WTC11 (cell line): ENCODE measurements at regions not wholly inside any gene's neighbourhood (a gene's known extent, or its start where the extent isn't known, plus 50 kb on each side); places are given as distances from the start of the nearest gene placed in this dataset.

ENCODE experiments used
- ATAC-seq: fragments of 200-7000 bp; cut with Tn5 transposase; 2 replicates; pipeline ENCODE4 v1.10.0; 2021; ENCODE audit warnings: mild to moderate bottlenecking, moderate library complexity
- CTCF ChIA-PET: fragments of 300-600 bp; sonication (Branson Sonifier 250); formaldehyde crosslinking; loops from one replicate; lab custom pipeline; 2021; ENCODE audit warnings: antibody characterized with exemption; lab: Charles Lee
- POLR2A ChIA-PET: fragments of 350-600 bp; sonication (Branson Sonifier 250); formaldehyde crosslinking; loops from one replicate; lab custom pipeline; 2021; ENCODE audit warnings: antibody characterized with exemption; lab: Charles Lee
- DNase-seq: peaks from one replicate; pipeline ENCODE4 v3.0.0; 2021; ENCODE audit warnings: low spot score
- H3K27ac Mint-ChIP-seq: 2 replicates; pipeline ENCODE4 v1.8.0; 2021; ENCODE audit warnings: mixed read lengths
- H3K27me3 Mint-ChIP-seq: 2 replicates; pipeline ENCODE4 v1.8.0; 2021; ENCODE audit warnings: low read depth, mild to moderate bottlenecking, moderate library complexity, mixed read lengths
- H3K36me3 Mint-ChIP-seq: 2 replicates; pipeline ENCODE4 v1.8.0; 2021; ENCODE audit warnings: mixed read lengths
- H3K4me1 Mint-ChIP-seq: 2 replicates; pipeline ENCODE4 v1.8.0; 2022; ENCODE audit warnings: mixed read lengths
- H3K4me3 Mint-ChIP-seq: 2 replicates; pipeline ENCODE4 v1.8.0; 2021; ENCODE audit warnings: mild to moderate bottlenecking, moderate library complexity, mixed read lengths
- H3K9me3 Mint-ChIP-seq: 2 replicates; pipeline ENCODE4 v1.8.0; 2021; ENCODE audit warnings: mixed read lengths
- CBFB ChIP-seq: sonication (generic); formaldehyde crosslinking; IDR thresholded peaks from 2 replicates; pipeline ENCODE4 v1.8.1; 2022; ENCODE audit warnings: mild to moderate bottlenecking, low read depth, missing genetic modification reagents
- EMX1 ChIP-seq: fragments of 250-450 bp; sonication (Bioruptor Pico); IDR thresholded peaks from 2 replicates; pipeline ENCODE4 v1.8.0; 2021; ENCODE audit warnings: mild to moderate bottlenecking
- ETV6 ChIP-seq: sonication (generic); formaldehyde crosslinking; IDR thresholded peaks from 2 replicates; pipeline ENCODE4 v1.8.1; 2022; ENCODE audit warnings: mild to moderate bottlenecking, missing genetic modification reagents
- GABPB1 ChIP-seq: sonication (generic); formaldehyde crosslinking; IDR thresholded peaks from 2 replicates; pipeline ENCODE4 v1.8.1; 2023; ENCODE audit warnings: mild to moderate bottlenecking, missing genetic modification reagents
- IRF2 ChIP-seq: sonication (generic); formaldehyde crosslinking; IDR thresholded peaks from 2 replicates; pipeline ENCODE4 v1.8.0; 2022; ENCODE audit warnings: low read depth, missing genetic modification reagents, borderline replicate concordance
- JAZF1 ChIP-seq: fragments of 250-450 bp; sonication (Bioruptor Pico); IDR thresholded peaks from 2 replicates; pipeline ENCODE4 v1.9.0; 2021; ENCODE audit warnings: moderate library complexity, mild to moderate bottlenecking, inconsistent platforms
- KAT7 ChIP-seq: sonication (generic); formaldehyde crosslinking; IDR thresholded peaks from 2 replicates; pipeline ENCODE4 v1.8.1; 2023; ENCODE audit warnings: missing genetic modification reagents, mild to moderate bottlenecking, borderline replicate concordance
- MXD4 ChIP-seq: fragments of 250-450 bp; sonication (Bioruptor Pico); IDR thresholded peaks from 2 replicates; pipeline ENCODE4 v1.8.0; 2021; ENCODE audit warnings: mild to moderate bottlenecking, moderate library complexity, borderline replicate concordance
- NR1H2 ChIP-seq: sonication (generic); formaldehyde crosslinking; IDR thresholded peaks from 2 replicates; pipeline ENCODE4 v1.9.0; 2021; ENCODE audit warnings: mild to moderate bottlenecking, moderate library complexity, missing genetic modification reagents
- NR3C1 ChIP-seq: sonication (generic); formaldehyde crosslinking; conservative IDR thresholded peaks from 2 replicates; pipeline ENCODE4 v1.8.1; 2023; ENCODE audit warnings: low read depth, mild to moderate bottlenecking, missing genetic modification reagents
- TP53 ChIP-seq: sonication (generic); formaldehyde crosslinking; IDR thresholded peaks from 2 replicates; pipeline ENCODE4 v1.8.1; 2023; ENCODE audit warnings: mild to moderate bottlenecking, missing genetic modification reagents
- TF ChIP-seq, protein P1 (sequence below): sonication (generic); formaldehyde crosslinking; IDR thresholded peaks from 2 replicates; pipeline ENCODE4 v1.8.1; 2022; ENCODE audit warnings: mild to moderate bottlenecking, moderate library complexity, missing genetic modification reagents
- TF ChIP-seq, protein P2 (sequence below): sonication (generic); formaldehyde crosslinking; IDR thresholded peaks from 2 replicates; pipeline ENCODE4 v1.8.0; 2022; ENCODE audit warnings: mild to moderate bottlenecking, missing genetic modification reagents
- TF ChIP-seq, protein P3 (sequence below): sonication (generic); formaldehyde crosslinking; IDR thresholded peaks from 2 replicates; pipeline ENCODE4 v1.8.1; 2022; ENCODE audit warnings: missing genetic modification reagents, borderline replicate concordance
- TF ChIP-seq, protein P4 (sequence below): fragments of 250-450 bp; sonication (Bioruptor Pico); conservative IDR thresholded peaks from 2 replicates; pipeline ENCODE4 v1.9.0; 2021; ENCODE audit warnings: mild to moderate bottlenecking
- TF ChIP-seq, protein P5 (sequence below): sonication (generic); formaldehyde crosslinking; IDR thresholded peaks from 2 replicates; pipeline ENCODE4 v1.8.1; 2023; ENCODE audit warnings: mild to moderate bottlenecking, missing genetic modification reagents, borderline replicate concordance
- TF ChIP-seq, protein P6 (sequence below): sonication (generic); formaldehyde crosslinking; IDR thresholded peaks from 2 replicates; pipeline ENCODE4 v1.8.1; 2023; ENCODE audit warnings: mild to moderate bottlenecking, moderate library complexity, missing genetic modification reagents
- TF ChIP-seq, protein P7 (sequence below): sonication (generic); formaldehyde crosslinking; IDR thresholded peaks from 2 replicates; pipeline ENCODE4 v1.8.0; 2022; ENCODE audit warnings: mild to moderate bottlenecking, missing genetic modification reagents
- TF ChIP-seq, protein P8 (sequence below): sonication (generic); formaldehyde crosslinking; IDR thresholded peaks from 2 replicates; pipeline ENCODE4 v1.8.1; 2022; ENCODE audit warnings: low read depth, mild to moderate bottlenecking, moderate library complexity, missing genetic modification reagents, borderline replicate concordance

DNA sequence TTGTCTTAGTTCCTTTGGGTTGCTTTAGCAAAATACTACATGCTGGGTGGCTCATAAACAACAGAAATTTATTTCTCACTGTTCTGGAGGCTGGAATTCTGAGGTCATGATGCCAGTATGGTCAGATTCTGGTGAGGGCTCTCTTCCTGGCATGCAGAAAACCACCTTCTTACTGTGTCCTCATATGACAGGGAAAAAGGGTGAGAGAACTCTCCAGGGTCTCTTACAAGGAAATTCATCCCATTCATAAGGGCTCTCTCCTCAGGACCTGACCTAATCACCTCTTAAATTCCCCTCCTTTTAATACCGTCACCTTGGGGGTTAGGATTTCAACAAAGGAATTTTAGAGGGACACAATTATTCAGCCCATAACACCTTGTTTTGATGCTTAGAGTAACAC, 243.1 kb upstream of the TNP1 start:
- no peak for DNase-seq
- Mint-ChIP-seq H3K27me3 (no peaks in the 10 kb centered on the region; the same call in 1 of the 2 replicates), H3K4me3 (no peak overlapping the region)
- POLR2A ChIA-PET, result no interaction called here
- no peak for ATAC-seq
- TF ChIP-seq NR1H2 (CRISPR knock-in tag) (no peak), TP53 (CRISPR knock-in tag) (no peak), JAZF1 (no peak), ETV6 (CRISPR knock-in tag) (no peak), EMX1 (CRISPR knock-in tag) (no peak), IRF2 (CRISPR knock-in tag) (no peak), CBFB (CRISPR knock-in tag) (no peak)
- TF ChIP-seq, protein P1, sequence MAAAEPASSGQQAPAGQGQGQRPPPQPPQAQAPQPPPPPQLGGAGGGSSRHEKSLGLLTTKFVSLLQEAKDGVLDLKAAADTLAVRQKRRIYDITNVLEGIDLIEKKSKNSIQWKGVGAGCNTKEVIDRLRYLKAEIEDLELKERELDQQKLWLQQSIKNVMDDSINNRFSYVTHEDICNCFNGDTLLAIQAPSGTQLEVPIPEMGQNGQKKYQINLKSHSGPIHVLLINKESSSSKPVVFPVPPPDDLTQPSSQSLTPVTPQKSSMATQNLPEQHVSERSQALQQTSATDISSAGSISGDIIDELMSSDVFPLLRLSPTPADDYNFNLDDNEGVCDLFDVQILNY (CRISPR knock-in tag), result no peak
- TF ChIP-seq, protein P2, sequence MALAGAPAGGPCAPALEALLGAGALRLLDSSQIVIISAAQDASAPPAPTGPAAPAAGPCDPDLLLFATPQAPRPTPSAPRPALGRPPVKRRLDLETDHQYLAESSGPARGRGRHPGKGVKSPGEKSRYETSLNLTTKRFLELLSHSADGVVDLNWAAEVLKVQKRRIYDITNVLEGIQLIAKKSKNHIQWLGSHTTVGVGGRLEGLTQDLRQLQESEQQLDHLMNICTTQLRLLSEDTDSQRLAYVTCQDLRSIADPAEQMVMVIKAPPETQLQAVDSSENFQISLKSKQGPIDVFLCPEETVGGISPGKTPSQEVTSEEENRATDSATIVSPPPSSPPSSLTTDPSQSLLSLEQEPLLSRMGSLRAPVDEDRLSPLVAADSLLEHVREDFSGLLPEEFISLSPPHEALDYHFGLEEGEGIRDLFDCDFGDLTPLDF (CRISPR knock-in tag), result no peak
- TF ChIP-seq, protein P3, sequence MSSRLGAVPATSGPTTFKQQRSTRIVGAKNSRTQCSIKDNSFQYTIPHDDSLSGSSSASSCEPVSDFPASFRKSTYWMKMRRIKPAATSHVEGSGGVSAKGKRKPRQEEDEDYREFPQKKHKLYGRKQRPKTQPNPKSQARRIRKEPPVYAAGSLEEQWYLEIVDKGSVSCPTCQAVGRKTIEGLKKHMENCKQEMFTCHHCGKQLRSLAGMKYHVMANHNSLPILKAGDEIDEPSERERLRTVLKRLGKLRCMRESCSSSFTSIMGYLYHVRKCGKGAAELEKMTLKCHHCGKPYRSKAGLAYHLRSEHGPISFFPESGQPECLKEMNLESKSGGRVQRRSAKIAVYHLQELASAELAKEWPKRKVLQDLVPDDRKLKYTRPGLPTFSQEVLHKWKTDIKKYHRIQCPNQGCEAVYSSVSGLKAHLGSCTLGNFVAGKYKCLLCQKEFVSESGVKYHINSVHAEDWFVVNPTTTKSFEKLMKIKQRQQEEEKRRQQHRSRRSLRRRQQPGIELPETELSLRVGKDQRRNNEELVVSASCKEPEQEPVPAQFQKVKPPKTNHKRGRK (CRISPR knock-in tag), result no peak
- TF ChIP-seq, all 79 proteins: peak for 0
- no peaks in the 10 kb centered on the region for H3K36me3 Mint-ChIP-seq
- H3K9me3 Mint-ChIP-seq, result no peaks in the 10 kb centered on the region
- no peak overlapping the region for H3K27ac Mint-ChIP-seq
- H3K4me1 Mint-ChIP-seq, result peaks cover 29% of the 10 kb centered on the region
- CTCF ChIA-PET, result no interaction called here

DNA sequence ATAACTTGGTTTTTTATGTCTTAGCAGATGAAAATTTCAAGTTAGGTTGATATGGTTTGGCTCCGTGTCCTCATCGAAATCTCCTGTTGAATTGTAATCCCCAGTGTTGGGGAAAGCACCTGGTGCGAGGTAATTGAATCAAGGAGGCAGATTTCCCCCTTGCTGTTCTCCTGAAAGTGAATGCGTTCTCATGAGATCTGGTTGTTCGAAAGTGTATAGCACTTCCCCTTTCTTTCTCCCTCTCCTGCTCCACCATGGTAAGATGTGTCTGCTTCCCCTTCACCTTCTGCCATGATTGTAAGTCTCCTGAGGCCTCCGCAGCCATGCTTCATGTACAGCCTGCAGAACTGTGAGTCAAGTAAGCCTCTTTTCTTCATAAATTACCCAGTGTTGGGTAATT, 242.1 kb upstream of the TNP1 start:
- ChIA-PET POLR2A (interaction anchor here (0.7 kb wide), 1 partner anchor 416 kb away, joined by 3 read pairs; no protein-coding TSS in a partner anchor), CTCF (interaction anchor here (0.6 kb wide), 1 partner anchor 326 kb away, joined by 5 read pairs; no protein-coding TSS in a partner anchor)
- DNase-seq (no peak), ATAC-seq (no peak)
- H3K36me3 Mint-ChIP-seq, result no peaks in the 10 kb centered on the region
- no peaks in the 10 kb centered on the region for H3K9me3 Mint-ChIP-seq
- peaks cover 29% of the 10 kb centered on the region for H3K4me1 Mint-ChIP-seq
- H3K4me3 Mint-ChIP-seq, result no peak overlapping the region
- H3K27me3 Mint-ChIP-seq, result peaks cover 2% of the 10 kb centered on the region; the same call in 1 of the 2 replicates
- H3K27ac Mint-ChIP-seq, result no peak overlapping the region
- TF ChIP-seq JAZF1 (no peak), KAT7 (CRISPR knock-in tag) (no peak), MXD4 (no peak), GABPB1 (CRISPR knock-in tag) (no peak), NR3C1 (CRISPR knock-in tag) (no peak)
- TF ChIP-seq, protein P4, sequence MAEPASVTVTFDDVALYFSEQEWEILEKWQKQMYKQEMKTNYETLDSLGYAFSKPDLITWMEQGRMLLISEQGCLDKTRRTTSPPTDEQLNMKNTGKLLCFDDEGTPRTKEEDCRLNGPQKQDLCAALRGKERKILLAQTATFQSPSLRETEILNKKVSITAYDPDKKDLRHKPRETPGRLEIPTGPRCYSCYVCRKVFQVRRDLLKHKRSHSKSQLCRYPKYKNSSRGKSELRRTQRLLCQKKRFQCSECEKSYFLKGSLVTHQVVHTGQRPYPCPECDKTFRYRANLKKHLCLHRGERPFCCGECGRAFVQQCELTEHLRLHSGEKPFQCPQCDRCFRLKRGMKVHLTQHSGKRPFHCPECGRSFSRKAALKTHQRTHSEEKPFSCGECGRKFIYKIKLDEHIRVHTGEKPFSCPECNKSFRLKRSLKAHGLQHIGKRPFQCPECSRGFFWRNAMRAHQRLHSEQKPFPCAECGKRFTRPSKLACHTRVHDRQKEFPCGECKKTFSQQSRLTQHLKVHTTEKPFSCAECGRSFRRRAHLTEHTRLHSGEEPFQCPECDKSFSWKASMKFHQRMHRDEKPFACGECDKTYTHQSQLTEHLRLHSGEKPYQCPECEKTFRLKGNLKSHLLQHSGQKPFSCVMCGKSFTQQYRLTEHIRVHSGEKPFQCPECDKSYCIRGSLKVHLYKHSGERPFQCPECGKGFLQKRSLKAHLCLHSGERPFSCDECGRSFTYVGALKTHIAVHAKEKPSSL (CRISPR knock-in tag), result no peak
- TF ChIP-seq, protein P5, sequence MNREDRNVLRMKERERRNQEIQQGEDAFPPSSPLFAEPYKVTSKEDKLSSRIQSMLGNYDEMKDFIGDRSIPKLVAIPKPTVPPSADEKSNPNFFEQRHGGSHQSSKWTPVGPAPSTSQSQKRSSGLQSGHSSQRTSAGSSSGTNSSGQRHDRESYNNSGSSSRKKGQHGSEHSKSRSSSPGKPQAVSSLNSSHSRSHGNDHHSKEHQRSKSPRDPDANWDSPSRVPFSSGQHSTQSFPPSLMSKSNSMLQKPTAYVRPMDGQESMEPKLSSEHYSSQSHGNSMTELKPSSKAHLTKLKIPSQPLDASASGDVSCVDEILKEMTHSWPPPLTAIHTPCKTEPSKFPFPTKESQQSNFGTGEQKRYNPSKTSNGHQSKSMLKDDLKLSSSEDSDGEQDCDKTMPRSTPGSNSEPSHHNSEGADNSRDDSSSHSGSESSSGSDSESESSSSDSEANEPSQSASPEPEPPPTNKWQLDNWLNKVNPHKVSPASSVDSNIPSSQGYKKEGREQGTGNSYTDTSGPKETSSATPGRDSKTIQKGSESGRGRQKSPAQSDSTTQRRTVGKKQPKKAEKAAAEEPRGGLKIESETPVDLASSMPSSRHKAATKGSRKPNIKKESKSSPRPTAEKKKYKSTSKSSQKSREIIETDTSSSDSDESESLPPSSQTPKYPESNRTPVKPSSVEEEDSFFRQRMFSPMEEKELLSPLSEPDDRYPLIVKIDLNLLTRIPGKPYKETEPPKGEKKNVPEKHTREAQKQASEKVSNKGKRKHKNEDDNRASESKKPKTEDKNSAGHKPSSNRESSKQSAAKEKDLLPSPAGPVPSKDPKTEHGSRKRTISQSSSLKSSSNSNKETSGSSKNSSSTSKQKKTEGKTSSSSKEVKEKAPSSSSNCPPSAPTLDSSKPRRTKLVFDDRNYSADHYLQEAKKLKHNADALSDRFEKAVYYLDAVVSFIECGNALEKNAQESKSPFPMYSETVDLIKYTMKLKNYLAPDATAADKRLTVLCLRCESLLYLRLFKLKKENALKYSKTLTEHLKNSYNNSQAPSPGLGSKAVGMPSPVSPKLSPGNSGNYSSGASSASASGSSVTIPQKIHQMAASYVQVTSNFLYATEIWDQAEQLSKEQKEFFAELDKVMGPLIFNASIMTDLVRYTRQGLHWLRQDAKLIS (CRISPR knock-in tag), result no peak
- TF ChIP-seq, protein P6, sequence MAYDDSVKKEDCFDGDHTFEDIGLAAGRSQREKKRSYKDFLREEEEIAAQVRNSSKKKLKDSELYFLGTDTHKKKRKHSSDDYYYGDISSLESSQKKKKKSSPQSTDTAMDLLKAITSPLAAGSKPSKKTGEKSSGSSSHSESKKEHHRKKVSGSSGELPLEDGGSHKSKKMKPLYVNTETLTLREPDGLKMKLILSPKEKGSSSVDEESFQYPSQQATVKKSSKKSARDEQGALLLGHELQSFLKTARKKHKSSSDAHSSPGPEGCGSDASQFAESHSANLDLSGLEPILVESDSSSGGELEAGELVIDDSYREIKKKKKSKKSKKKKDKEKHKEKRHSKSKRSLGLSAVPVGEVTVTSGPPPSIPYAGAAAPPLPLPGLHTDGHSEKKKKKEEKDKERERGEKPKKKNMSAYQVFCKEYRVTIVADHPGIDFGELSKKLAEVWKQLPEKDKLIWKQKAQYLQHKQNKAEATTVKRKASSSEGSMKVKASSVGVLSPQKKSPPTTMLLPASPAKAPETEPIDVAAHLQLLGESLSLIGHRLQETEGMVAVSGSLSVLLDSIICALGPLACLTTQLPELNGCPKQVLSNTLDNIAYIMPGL, result no peak
- TF ChIP-seq, protein P7, sequence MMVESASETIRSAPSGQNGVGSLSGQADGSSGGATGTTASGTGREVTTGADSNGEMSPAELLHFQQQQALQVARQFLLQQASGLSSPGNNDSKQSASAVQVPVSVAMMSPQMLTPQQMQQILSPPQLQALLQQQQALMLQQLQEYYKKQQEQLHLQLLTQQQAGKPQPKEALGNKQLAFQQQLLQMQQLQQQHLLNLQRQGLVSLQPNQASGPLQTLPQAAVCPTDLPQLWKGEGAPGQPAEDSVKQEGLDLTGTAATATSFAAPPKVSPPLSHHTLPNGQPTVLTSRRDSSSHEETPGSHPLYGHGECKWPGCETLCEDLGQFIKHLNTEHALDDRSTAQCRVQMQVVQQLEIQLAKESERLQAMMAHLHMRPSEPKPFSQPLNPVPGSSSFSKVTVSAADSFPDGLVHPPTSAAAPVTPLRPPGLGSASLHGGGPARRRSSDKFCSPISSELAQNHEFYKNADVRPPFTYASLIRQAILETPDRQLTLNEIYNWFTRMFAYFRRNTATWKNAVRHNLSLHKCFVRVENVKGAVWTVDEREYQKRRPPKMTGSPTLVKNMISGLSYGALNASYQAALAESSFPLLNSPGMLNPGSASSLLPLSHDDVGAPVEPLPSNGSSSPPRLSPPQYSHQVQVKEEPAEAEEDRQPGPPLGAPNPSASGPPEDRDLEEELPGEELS (CRISPR knock-in tag), result no peak
- TF ChIP-seq, protein P8, sequence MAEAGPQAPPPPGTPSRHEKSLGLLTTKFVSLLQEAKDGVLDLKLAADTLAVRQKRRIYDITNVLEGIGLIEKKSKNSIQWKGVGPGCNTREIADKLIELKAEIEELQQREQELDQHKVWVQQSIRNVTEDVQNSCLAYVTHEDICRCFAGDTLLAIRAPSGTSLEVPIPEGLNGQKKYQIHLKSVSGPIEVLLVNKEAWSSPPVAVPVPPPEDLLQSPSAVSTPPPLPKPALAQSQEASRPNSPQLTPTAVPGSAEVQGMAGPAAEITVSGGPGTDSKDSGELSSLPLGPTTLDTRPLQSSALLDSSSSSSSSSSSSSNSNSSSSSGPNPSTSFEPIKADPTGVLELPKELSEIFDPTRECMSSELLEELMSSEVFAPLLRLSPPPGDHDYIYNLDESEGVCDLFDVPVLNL, result no peak
